ENCODE measurements at regions not wholly inside any gene's neighbourhood (a gene's known extent, or its start where the extent isn't known, plus 50 kb on each side); places are given as distances from the start of the nearest gene placed in this dataset.

- TF ChIP-seq NFAT5 (CRISPR knock-in tag; IDR thresholded peaks at IDR 0.05): no peak
- no peak for TF ChIP-seq ZNF781 (CRISPR knock-in tag; IDR thresholded peaks at IDR 0.05; ENCODE audit: borderline replicate concordance, not compliant biosample characterization)
- 0 out of 2 replicates have a peak, but pooled peaks have one; percentile 46 for TF ChIP-seq ZNF234 (CRISPR knock-in tag; conservative IDR thresholded peaks at IDR 0.05)
- peak; percentile 74 for TF ChIP-seq FOXA3 (CRISPR knock-in tag; IDR thresholded peaks at IDR 0.05)
- no peak for TF ChIP-seq ARNT2 (CRISPR knock-in tag; IDR thresholded peaks at IDR 0.05; ENCODE audit: low read depth)
- TF ChIP-seq MTF1 (CRISPR knock-in tag; IDR thresholded peaks at IDR 0.05): no peak
- TF ChIP-seq FOXA1 (IDR thresholded peaks at IDR 0.05): no peak
- peak; percentile 73 for TF ChIP-seq FOXA1 (CRISPR knock-in tag; IDR thresholded peaks at IDR 0.05)
Measured at GRCh38 chr2:215625207-215625606, 189.3 kb upstream of the FN1 start (continued).

GRCh38 chr2:215624423-215624829 is 188.6 kb upstream of the FN1 start:
- Histone ChIP-seq H3K9me3 (ENCODE audit: low read length) (no peaks in the 10 kb centered on the region), H3K4me2 (ENCODE audit: low read depth, low read length) (peak overlapping the region; percentile 44; the same call in 1 of the 2 replicates), H3K36me3 (replicated peaks in 1 of 2; ENCODE audit: control insufficient read depth in 1 of 2, insufficient read depth in 2 of 2, low read length in 2 of 2) (no peaks in the 10 kb centered on the region), H3K27me3 (ENCODE audit: control insufficient read depth in 1 of 2, insufficient read depth in 2 of 2, low read length in 2 of 2) (no peaks in the 10 kb centered on the region), H3K4me3 (replicated peaks in 1 of 3; ENCODE audit: insufficient read depth in 1 of 3, low read depth in 2 of 3, low read length in 3 of 3) (no peak overlapping the region), H3K9ac (ENCODE audit: insufficient read depth, low read depth, low read length) (peak overlapping the region; percentile 7; the same call in 1 of the 2 replicates), H2AFZ (ENCODE audit: low read length) (peak overlapping the region; percentile 52), H3K79me2 (ENCODE audit: insufficient read depth, low read length) (no peaks in the 10 kb centered on the region), H4K20me1 (ENCODE audit: insufficient read depth, low read length) (no peaks in the 10 kb centered on the region), H3K27ac (ENCODE audit: extremely low read length, insufficient read depth, low read length) (peak overlapping the region; percentile 69), H3K4me1 (ENCODE audit: insufficient read depth, low read length) (peaks cover 70% of the 10 kb centered on the region)
- POLR2A ChIA-PET: interaction anchor here (1.0 to 1.5 kb wide), 6 partner anchors 9 to 191 kb away, joined by 3 to 8 read pairs (median 4); no protein-coding TSS in a partner anchor
- no TSS peak for BruUV-seq (replicated peaks)
- peak; percentile 91 for ATAC-seq
- intact Hi-C loops (cut with micrococcal nuclease; ENCODE audit: unreplicated experiment) (no loop called here), in situ Hi-C loops (cut with HindIII; ENCODE audit: extremely low pct_ligation_motif_present, low pct_unique_long_range_greater_than_20kb) (loop anchor here (10.0 kb wide), 1 partner anchor 290 kb away; no protein-coding TSS in a partner anchor)
- DNase-seq (ENCODE audit: low spot score): peak; percentile 95
- 55% methylated on average over 7 of the region's 7 CpGs for WGBS (ENCODE audit: low lambda C conversion rate)
- FAIRE-seq: peak; percentile 91
- CTCF ChIA-PET (ENCODE audit: low intra/inter-chr PET ratio, low total read pairs): no interaction called here
- TF ChIP-seq ZC3H4 (CRISPR knock-in tag; IDR thresholded peaks at IDR 0.05; ENCODE audit: borderline replicate concordance): no peak
- TF ChIP-seq ZNF205 (CRISPR knock-in tag; IDR thresholded peaks at IDR 0.05): peak; percentile 74; the same call in 1 of the 2 replicates
- TF ChIP-seq CC2D1A (CRISPR knock-in tag; IDR thresholded peaks at IDR 0.05): no peak
- TF ChIP-seq ARHGAP35 (CRISPR knock-in tag; IDR thresholded peaks at IDR 0.05; ENCODE audit: borderline replicate concordance): 0 out of 2 replicates have a peak, but pooled peaks have one; percentile 43
- TF ChIP-seq ZNF564 (CRISPR knock-in tag; IDR thresholded peaks at IDR 0.05): no peak
- no peak for TF ChIP-seq ZNF616 (CRISPR knock-in tag; IDR thresholded peaks at IDR 0.05; ENCODE audit: low read depth)
- peak; percentile 79 for TF ChIP-seq ISL2 (CRISPR knock-in tag; IDR thresholded peaks at IDR 0.05)
- peak; percentile 68 for TF ChIP-seq FOXO1 (CRISPR knock-in tag; IDR thresholded peaks at IDR 0.05)

All from HepG2 (cell line).